Peyer's patch (tissue), 4 donors: ENCODE measurements at regions not wholly inside any gene's neighbourhood (a gene's known extent, or its start where the extent isn't known, plus 50 kb on each side); places are given as distances from the start of the nearest gene placed in this dataset.

Experiments used
- DNase-seq, 3 donors: peaks; one replicate each; pipeline ENCODE4 v3.0.0-alpha.2; 2017 to 2019
- H3K27ac ChIP-seq, 4 donors: fragments of 200-600 bp; sonication (generic); one replicate each; pipeline ENCODE4 v1.5.1; 2016 to 2019
- H3K27me3 ChIP-seq, 2 donors: fragments of 200-600 bp; sonication (generic); one replicate each; pipeline ENCODE4 v1.5.1; 2019
- H3K36me3 ChIP-seq, 3 donors: fragments of 200-600 bp; sonication (generic); one replicate each; pipeline ENCODE4 v1.5.1; 2016 to 2019
- H3K4me1 ChIP-seq, 4 donors: fragments of 200-600 bp; sonication (generic); one replicate each; pipeline ENCODE4 v1.5.1; 2016 to 2019
- H3K4me3 ChIP-seq, 4 donors: fragments of 200-600 bp; sonication (generic); 1 replicate in 3 of 4; 2 replicates in 1 of 4; pipeline ENCODE4 v1.5.1; 2016 to 2019; ENCODE audit warnings: mild to moderate bottlenecking in 1 of 4
- H3K9me3 ChIP-seq, 4 donors: fragments of 200-600 bp; sonication (generic); one replicate each; pipeline ENCODE4 v1.5.1; 2016 to 2019; ENCODE audit warnings: mild to moderate bottlenecking in 1 of 4
- CTCF ChIP-seq, 6 experiments: fragments of 450-650 bp in 4 of 6; fragments of 200-600 bp in 2 of 6; sonication (generic) in 1 of 6; IDR thresholded peaks; one replicate each; pipeline ENCODE4 v1.5.1; 2017 to 2019; ENCODE audit warnings: antibody characterized with exemption in 6 of 6, mild to moderate bottlenecking in 3 of 6, moderate library complexity in 1 of 6
- POLR2A ChIP-seq, 2 donors: fragments of 450-650 bp; IDR thresholded peaks; one replicate each; pipeline ENCODE4 v1.5.1; 2017; ENCODE audit warnings: antibody characterized with exemption in 2 of 2, mild to moderate bottlenecking in 2 of 2, moderate library complexity in 2 of 2

GRCh38 chr3:111253733-111254132 lies 182.1 kb downstream of the NECTIN3 start:
- no peaks in the 10 kb centered on the region for H3K9me3 ChIP-seq
- H3K4me1 ChIP-seq: no peaks in the 10 kb centered on the region
- H3K36me3 ChIP-seq: no peaks in the 10 kb centered on the region
- no peak overlapping the region for H3K27ac ChIP-seq
- H3K4me3 ChIP-seq: no peak overlapping the region
- DNase-seq: no peak
- no peaks in the 10 kb centered on the region for H3K27me3 ChIP-seq
- TF ChIP-seq CTCF (IDR thresholded peaks at IDR 0.05) (no peak), POLR2A (IDR thresholded peaks at IDR 0.05) (no peak)

GRCh38 chr3:111260878-111261277 lies 189.3 kb downstream of the NECTIN3 start:
- no peaks in the 10 kb centered on the region for H3K9me3 ChIP-seq
- H3K27ac ChIP-seq: no peak overlapping the region
- no peaks in the 10 kb centered on the region for H3K27me3 ChIP-seq
- H3K4me1 ChIP-seq: no peaks in the 10 kb centered on the region
- H3K4me3 ChIP-seq: no peak overlapping the region
- no peaks in the 10 kb centered on the region for H3K36me3 ChIP-seq
- TF ChIP-seq CTCF (IDR thresholded peaks at IDR 0.05): no peak
- TF ChIP-seq POLR2A (IDR thresholded peaks at IDR 0.05): no peak
- DNase-seq: no peak

GRCh38 chr3:111269777-111270176 lies 198.2 kb downstream of the NECTIN3 start:
- H3K27ac ChIP-seq: no peak overlapping the region

GRCh38 chr3:111277226-111277625 lies 205.6 kb downstream of the NECTIN3 start:
- no peak for TF ChIP-seq POLR2A (IDR thresholded peaks at IDR 0.05)
- TF ChIP-seq CTCF (IDR thresholded peaks at IDR 0.05): no peak
- Histone ChIP-seq H3K4me1 (no peaks in the 10 kb centered on the region), H3K27me3 (no peaks in the 10 kb centered on the region), H3K27ac (no peak overlapping the region), H3K36me3 (no peaks in the 10 kb centered on the region), H3K9me3 (no peaks in the 10 kb centered on the region), H3K4me3 (no peak overlapping the region)
- DNase-seq: no peak

More at GRCh38 chr3:111269777-111270176, 198.2 kb downstream of the NECTIN3 start:
- H3K4me3 ChIP-seq: no peak overlapping the region
- H3K9me3 ChIP-seq: no peaks in the 10 kb centered on the region
- H3K36me3 ChIP-seq: no peaks in the 10 kb centered on the region
- no peaks in the 10 kb centered on the region for H3K4me1 ChIP-seq
- TF ChIP-seq POLR2A (IDR thresholded peaks at IDR 0.05): no peak
- TF ChIP-seq CTCF (IDR thresholded peaks at IDR 0.05): no peak
- no peaks in the 10 kb centered on the region for H3K27me3 ChIP-seq
- no peak for DNase-seq

- Histone ChIP-seq H3K9me3 (no peaks in the 10 kb centered on the region), H3K4me3 (no peak overlapping the region), H3K27ac (no peak overlapping the region), H3K36me3 (no peaks in the 10 kb centered on the region), H3K27me3 (no peaks in the 10 kb centered on the region), H3K4me1 (no peaks in the 10 kb centered on the region)
- DNase-seq: no peak
- TF ChIP-seq POLR2A (IDR thresholded peaks at IDR 0.05): no peak
- no peak for TF ChIP-seq CTCF (IDR thresholded peaks at IDR 0.05)
These were observed 207.3 kb downstream of the NECTIN3 start for GRCh38 chr3:111278959-111279358.

GRCh38 chr3:111282024-111282423 lies 210.4 kb downstream of the NECTIN3 start:
- H3K4me1 ChIP-seq: no peaks in the 10 kb centered on the region

More at GRCh38 chr3:111282024-111282423, 210.4 kb downstream of the NECTIN3 start:
- Histone ChIP-seq H3K27me3 (no peaks in the 10 kb centered on the region), H3K4me3 (no peak overlapping the region), H3K9me3 (no peaks in the 10 kb centered on the region), H3K36me3 (no peaks in the 10 kb centered on the region), H3K27ac (no peak overlapping the region)
- DNase-seq: no peak
- TF ChIP-seq CTCF (IDR thresholded peaks at IDR 0.05): no peak
- TF ChIP-seq POLR2A (IDR thresholded peaks at IDR 0.05): no peak
